ENCODE measurements at regions not wholly inside any gene's neighbourhood (a gene's known extent, or its start where the extent isn't known, plus 50 kb on each side); places are given as distances from the start of the nearest gene placed in this dataset.
"Not testable (repeated sequence)": the region's sequence is repeated elsewhere in the genome, so short reads cannot be mapped to it uniquely, and the experiment has no call there.

DNA sequence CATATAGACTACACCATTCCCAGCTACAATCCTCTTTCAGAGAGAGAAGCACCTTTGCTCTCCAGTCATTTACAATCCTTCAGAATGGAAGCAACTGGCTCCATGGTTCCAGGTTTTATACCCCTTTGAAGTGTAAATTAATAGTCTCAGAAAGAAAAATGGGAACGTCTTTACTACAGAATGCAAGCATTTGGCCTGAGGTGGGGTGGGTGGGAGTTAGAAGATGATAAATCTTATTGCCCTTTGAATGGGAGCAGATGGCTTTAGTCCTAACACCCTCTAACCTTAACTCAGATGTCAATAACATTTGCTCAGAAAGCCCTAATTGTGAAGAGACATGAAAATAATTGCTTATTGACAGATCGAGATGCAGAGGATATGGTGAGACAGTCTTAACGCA is 84.2 kb upstream of the KCNMA1 start:
- H3K9ac ChIP-seq, result no peak overlapping the region
- no peak overlapping the region for H3K4me2 ChIP-seq
- no peak overlapping the region for H3K27ac ChIP-seq
- H3K36me3 ChIP-seq, result no peaks in the 10 kb centered on the region
- no peak for TF ChIP-seq Cebpa-rat (IDR thresholded peaks at IDR 0.05)
- H3K9me3 ChIP-seq (replicated peaks in 1 of 11), result no peaks in the 10 kb centered on the region
- no peak overlapping the region for H3K4me3 ChIP-seq
- H3K4me1 ChIP-seq, result no peaks in the 10 kb centered on the region
- no peaks in the 10 kb centered on the region for H3K27me3 ChIP-seq
- H4K20me1 ChIP-seq, result no peaks in the 10 kb centered on the region

DNA sequence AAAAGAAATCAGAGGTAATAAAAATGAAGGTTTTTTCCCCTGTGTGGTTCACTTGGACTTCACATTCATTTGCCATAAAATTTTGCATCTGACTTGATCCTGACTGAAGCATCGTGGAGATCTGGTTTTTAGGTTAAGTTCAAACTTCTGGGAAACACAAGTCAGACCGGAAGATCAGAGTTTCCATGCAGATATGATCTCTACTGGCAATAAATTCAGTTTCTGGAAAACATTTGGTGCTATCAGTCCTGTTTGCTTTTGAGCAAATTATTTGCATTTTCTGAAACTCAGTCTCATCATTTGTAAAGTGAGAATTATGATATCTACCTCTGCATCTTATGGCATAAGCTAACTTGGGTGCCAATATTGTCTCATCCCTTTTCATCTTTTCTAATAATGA is 81.3 kb upstream of the KCNMA1 start:
- no peak for TF ChIP-seq Cebpa-rat (IDR thresholded peaks at IDR 0.05)
- Histone ChIP-seq H3K36me3 (no peaks in the 10 kb centered on the region), H4K20me1 (no peaks in the 10 kb centered on the region), H3K27me3 (no peaks in the 10 kb centered on the region), H3K9ac (no peak overlapping the region), H3K9me3 (replicated peaks in 1 of 11) (no peaks in the 10 kb centered on the region), H3K4me3 (no peak overlapping the region), H3K27ac (no peak overlapping the region), H3K4me1 (0 out of 20 replicates have a peak, but pooled peaks cover 0 to 3% (median 0%) of the 10 kb centered on the region in 10 experiments), H3K4me2 (no peak overlapping the region)

DNA sequence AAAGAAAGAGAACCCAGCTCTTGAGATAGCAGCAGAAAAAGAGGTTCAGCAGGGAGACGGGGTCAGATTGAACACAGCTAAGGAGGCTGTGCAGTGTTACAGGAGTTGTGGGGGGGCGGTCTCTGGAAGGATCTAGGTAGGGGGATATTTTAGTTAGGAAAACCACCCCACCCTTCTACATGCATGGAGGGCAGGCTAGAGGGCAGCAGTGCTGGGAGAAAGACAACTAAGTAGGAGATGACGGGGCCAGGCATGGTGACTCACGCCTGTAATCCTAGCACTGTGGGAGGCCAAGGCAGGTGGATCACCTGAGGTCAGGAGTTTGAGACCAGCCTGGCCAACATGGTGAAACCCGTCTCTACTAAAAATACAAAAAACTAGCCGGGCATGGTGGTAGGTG is 80.7 kb upstream of the KCNMA1 start:
- not testable (repeated sequence) for H3K9ac ChIP-seq; H3K36me3 ChIP-seq; H3K9me3 ChIP-seq (replicated peaks in 1 of 11); H3K27ac ChIP-seq; H3K4me3 ChIP-seq; H4K20me1 ChIP-seq; H3K27me3 ChIP-seq; H3K4me1 ChIP-seq; H3K4me2 ChIP-seq

DNA sequence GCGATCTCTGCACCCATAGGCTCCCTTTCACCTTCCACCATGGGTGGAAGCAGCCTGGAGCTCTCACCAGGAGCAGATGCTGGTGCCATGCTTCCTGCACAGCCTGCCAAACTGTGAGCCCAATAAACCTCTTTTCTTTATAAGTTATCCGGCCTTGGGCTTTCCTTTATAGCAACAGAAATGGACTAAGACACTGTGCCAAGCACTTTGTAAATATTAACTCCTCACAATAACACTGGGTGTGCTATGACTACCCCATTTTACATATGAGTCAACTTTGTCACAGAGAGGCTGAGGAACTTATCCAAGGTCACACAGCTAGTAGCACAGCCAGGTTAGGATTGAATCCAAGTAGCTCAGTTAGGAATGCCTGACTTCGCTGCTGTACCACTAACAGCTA is 79.7 kb upstream of the KCNMA1 start:
- Histone ChIP-seq H3K27ac (no peak overlapping the region), H3K4me2 (no peak overlapping the region), H3K4me1 (0 out of 20 replicates have a peak, but pooled peaks cover 0 to 6% (median 0%) of the 10 kb centered on the region in 10 experiments), H3K4me3 (no peak overlapping the region), H3K9ac (no peak overlapping the region), H4K20me1 (no peaks in the 10 kb centered on the region), H3K27me3 (no peaks in the 10 kb centered on the region), H3K9me3 (replicated peaks in 1 of 11) (no peaks in the 10 kb centered on the region), H3K36me3 (no peaks in the 10 kb centered on the region)
- TF ChIP-seq Cebpa-rat (IDR thresholded peaks at IDR 0.05), result no peak

DNA sequence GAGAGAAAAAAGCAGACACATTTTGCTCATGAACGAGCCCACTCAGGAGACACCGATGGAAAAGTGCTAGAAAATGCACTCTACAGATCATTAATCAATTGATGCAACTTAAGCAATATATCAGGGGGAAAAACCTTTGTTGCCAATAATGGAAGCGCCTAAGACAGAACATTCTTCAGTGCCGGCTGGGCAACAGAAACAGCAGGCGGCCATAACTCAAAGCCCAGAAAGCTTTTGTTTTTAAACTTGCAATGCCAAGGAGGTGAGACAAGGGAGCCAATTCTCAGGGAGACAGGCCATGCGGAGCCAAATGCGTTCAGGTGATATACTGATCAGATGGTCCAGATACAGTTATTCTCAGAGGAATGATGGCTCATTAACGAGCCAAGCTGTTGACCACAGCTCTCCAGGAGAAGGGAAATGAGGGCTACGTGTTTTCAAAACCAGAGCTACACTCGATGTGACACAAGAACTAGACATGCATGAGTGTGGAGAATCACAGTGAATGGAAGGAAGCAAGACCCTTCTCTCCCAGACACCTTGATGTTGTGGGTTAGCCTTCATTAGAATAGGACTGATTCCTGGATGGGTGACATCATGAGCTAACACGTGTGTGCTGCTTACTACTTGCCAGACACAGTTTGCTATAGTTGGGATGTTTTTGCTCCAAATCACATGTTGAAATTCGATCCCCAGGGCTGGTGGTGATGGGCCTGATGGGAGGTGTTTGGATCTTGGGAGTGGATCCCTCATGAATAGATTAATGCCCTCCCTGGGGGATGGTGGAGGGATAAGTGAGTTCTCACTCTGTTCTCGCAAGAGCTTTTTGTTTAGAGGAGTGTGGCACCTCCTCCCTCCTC is 79.1 kb upstream of the KCNMA1 start:
- Histone ChIP-seq H3K4me2 (no peak overlapping the region), H4K20me1 (no peaks in the 10 kb centered on the region), H3K9ac (no peak overlapping the region)

DNA sequence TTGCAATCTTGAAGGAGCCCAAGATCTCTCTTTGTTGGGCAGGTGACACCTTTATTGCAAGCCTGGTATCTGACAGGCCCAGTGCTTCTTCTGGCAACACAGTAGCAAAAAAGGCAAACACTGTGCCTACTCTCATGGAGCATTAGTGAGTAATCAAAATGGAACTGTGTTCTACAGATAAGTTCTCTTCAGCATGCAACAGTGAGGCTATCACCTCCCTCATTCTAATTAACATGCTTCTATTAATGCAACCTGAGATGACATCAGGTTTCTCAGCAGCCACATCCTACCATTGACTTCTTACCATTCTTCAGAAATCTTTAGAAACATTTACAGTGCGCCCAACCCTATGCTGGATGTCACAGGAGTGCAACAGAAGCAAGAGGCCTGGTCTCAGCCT is 77.9 kb upstream of the KCNMA1 start:
- no peak overlapping the region for H3K4me3 ChIP-seq
- TF ChIP-seq Cebpa-rat (IDR thresholded peaks at IDR 0.05), result no peak
- H3K27ac ChIP-seq, result no peak overlapping the region
- no peaks in the 10 kb centered on the region for H3K36me3 ChIP-seq
- H4K20me1 ChIP-seq, result no peaks in the 10 kb centered on the region
- no peak overlapping the region for H3K4me2 ChIP-seq
- H3K4me1 ChIP-seq, result peaks cover 0 to 13% (median 7%) of the 10 kb centered on the region in 10 experiments; a peak in 13 of 20 replicates
- no peaks in the 10 kb centered on the region for H3K9me3 ChIP-seq (replicated peaks in 1 of 11)
- H3K9ac ChIP-seq, result no peak overlapping the region
- peaks cover 0 to 4% (median 0%) of the 10 kb centered on the region in 11 experiments; a peak in 5 of 22 replicates for H3K27me3 ChIP-seq

More for the DNA sequence above, 79.1 kb upstream of the KCNMA1 start:
- H3K36me3 ChIP-seq, result no peaks in the 10 kb centered on the region
- no peak overlapping the region for H3K4me3 ChIP-seq
- H3K9me3 ChIP-seq (replicated peaks in 1 of 11), result no peaks in the 10 kb centered on the region
- H3K27ac ChIP-seq, result no peak overlapping the region
- H3K4me1 ChIP-seq, result peaks cover 0 to 6% (median 0%) of the 10 kb centered on the region in 10 experiments; a peak in 1 of 20 replicates
- no peaks in the 10 kb centered on the region for H3K27me3 ChIP-seq
- no peak for TF ChIP-seq Cebpa-rat (IDR thresholded peaks at IDR 0.05)

DNA sequence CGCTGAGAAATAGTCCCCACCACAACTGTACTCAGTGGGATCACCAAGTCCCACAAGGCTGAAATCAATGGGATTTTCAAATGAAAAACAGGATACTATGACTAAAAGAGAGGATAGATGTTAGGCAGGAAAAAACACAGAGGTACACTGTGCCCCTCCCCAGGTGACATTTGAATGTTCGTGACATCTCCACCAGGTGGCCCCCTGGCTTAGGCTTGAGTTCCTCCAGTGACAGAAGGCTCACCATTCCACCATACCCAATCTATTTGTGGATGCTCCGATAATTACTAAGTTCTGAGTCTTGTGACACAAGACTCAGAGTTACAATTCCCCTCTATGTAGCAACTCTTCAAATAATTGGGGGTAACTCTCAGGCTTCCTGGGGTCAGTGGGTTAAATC is 77.5 kb upstream of the KCNMA1 start:
- H3K27ac ChIP-seq, result no peak overlapping the region
- peaks cover 0 to 16% (median 9%) of the 10 kb centered on the region in 10 experiments; a peak in 13 of 20 replicates for H3K4me1 ChIP-seq
- no peak overlapping the region for H3K4me2 ChIP-seq

DNA sequence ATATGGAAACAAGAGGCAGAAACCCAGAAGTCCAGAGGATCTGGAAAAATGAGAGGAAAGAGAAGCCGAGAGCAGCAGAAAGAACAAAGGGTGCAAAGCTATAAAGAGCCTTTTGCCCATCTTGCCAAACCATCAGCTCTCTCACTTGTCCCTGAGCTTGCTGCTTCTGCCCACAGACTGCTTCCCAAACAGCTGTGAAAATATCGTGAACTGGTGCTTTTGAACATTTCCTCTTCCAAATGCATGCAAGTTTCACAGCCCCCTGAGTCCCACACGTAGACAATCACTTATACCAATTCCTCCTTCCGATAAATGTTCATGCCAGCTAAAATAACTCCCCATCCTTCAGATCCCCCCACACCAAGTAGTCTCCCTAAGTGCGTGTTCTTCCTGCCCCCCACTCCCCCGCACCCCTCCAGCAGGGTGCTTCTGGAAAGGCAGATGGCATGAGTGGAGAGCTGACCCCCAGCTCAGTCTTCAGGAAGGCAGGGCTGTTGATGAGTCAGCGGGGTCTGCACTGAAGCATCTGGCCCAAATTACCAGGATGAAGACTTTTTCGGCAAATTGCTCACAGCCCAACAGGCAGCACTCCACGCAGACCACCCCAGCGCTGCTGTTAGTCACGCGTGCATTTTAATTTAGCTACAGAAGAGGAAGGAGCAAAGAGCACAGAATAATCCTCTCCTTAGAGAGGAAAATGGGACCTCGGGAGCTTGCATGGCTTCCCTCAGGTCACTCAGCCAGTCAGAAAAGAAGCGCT is 76.1 kb upstream of the KCNMA1 start:
- Histone ChIP-seq H3K27me3 (peaks cover 0 to 9% (median 0%) of the 10 kb centered on the region in 11 experiments; a peak in 5 of 22 replicates), H3K36me3 (no peaks in the 10 kb centered on the region), H3K4me2 (no peak overlapping the region; a peak in 1 of 22 replicates), H3K4me1 (peaks cover 0 to 16% (median 9%) of the 10 kb centered on the region in 10 experiments; a peak in 13 of 20 replicates), H3K27ac (no peak overlapping the region), H4K20me1 (no peaks in the 10 kb centered on the region), H3K9me3 (replicated peaks in 1 of 11) (no peaks in the 10 kb centered on the region), H3K9ac (no peak overlapping the region), H3K4me3 (no peak overlapping the region)
- no peak for TF ChIP-seq Cebpa-rat (IDR thresholded peaks at IDR 0.05)

More for the DNA sequence above, 77.5 kb upstream of the KCNMA1 start:
- Histone ChIP-seq H3K4me3 (no peak overlapping the region), H3K9ac (no peak overlapping the region), H4K20me1 (no peaks in the 10 kb centered on the region), H3K9me3 (replicated peaks in 1 of 11) (no peaks in the 10 kb centered on the region), H3K36me3 (no peaks in the 10 kb centered on the region), H3K27me3 (peaks cover 0 to 9% (median 0%) of the 10 kb centered on the region in 11 experiments; a peak in 5 of 22 replicates)
- no peak for TF ChIP-seq Cebpa-rat (IDR thresholded peaks at IDR 0.05)

DNA sequence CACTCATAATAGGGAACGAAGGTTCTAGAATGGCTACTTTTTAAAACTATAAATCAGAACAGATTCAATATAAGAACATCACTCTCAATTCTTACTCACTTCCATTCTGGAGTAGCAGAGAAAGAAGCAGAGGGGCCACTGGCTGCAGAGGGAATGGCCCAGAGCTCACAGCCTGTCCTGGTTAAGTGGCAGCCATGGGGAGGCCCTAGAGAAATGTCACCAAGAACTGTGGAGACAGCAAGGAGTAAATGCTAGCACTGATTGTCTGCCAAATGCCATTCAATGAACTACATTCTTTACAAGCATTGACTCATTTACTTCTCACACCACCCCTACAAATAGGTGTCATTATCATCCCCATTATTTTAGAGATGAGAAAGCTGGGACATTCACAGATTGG is 74.6 kb upstream of the KCNMA1 start:
- H3K27ac ChIP-seq, result no peak overlapping the region
- TF ChIP-seq Cebpa-rat (IDR thresholded peaks at IDR 0.05), result no peak
- H3K9me3 ChIP-seq (replicated peaks in 1 of 11), result no peaks in the 10 kb centered on the region
- H3K4me2 ChIP-seq, result no peak overlapping the region
- no peak overlapping the region for H3K4me3 ChIP-seq
- peaks cover 0 to 9% (median 0%) of the 10 kb centered on the region in 11 experiments; a peak in 5 of 22 replicates for H3K27me3 ChIP-seq
- peaks cover 0 to 16% (median 9%) of the 10 kb centered on the region in 10 experiments; a peak in 13 of 20 replicates for H3K4me1 ChIP-seq
- H3K9ac ChIP-seq, result no peak overlapping the region
- no peaks in the 10 kb centered on the region for H4K20me1 ChIP-seq
- H3K36me3 ChIP-seq, result no peaks in the 10 kb centered on the region
